ENCODE measurements at regions not wholly inside any gene's neighbourhood (a gene's known extent, or its start where the extent isn't known, plus 50 kb on each side); places are given as distances from the start of the nearest gene placed in this dataset.

- no peaks in the 10 kb centered on the region for H4K20me1 ChIP-seq (ENCODE audit: control insufficient read depth, insufficient read depth, insufficient read length)
- Mint-ChIP-seq H3K4me3 (no peak overlapping the region), H3K4me1 (no peaks in the 10 kb centered on the region), H3K36me3 (ENCODE audit: insufficient read depth in 1 of 3, low read depth in 3 of 3) (no peaks in the 10 kb centered on the region), H3K27me3 (ENCODE audit: low read depth) (no peaks in the 10 kb centered on the region), H3K9me3 (no peaks in the 10 kb centered on the region), H3K27ac (peak overlapping the region in 1 of 3 experiments; percentile 69; a peak in 1 of 7 replicates)
- no peak overlapping the region for H3K4me2 ChIP-seq (ENCODE audit: insufficient read depth, insufficient read length, low read length)
- no peak overlapping the region for H3T11ph ChIP-seq (ENCODE audit: low read length)
- no peak overlapping the region for H2BK12ac ChIP-seq (ENCODE audit: insufficient read length, low read depth, low read length)
- no peak overlapping the region for H3K27ac ChIP-seq (ENCODE audit: insufficient read length, low read depth, low read length)
- no peak overlapping the region for H4K91ac ChIP-seq (ENCODE audit: insufficient read length, low read depth, low read length)
- no peak overlapping the region for H2BK20ac ChIP-seq (ENCODE audit: low read depth, low read length, poor library complexity, severe bottlenecking)
- no peaks in the 10 kb centered on the region for H3K9me3 ChIP-seq (ENCODE audit: control insufficient read depth, low read depth, low read length)
- no CpG with 5 or more reads among the region's 3 CpGs for WGBS (ENCODE audit: extremely low coverage, insufficient read length, low lambda C conversion rate)
- no peak overlapping the region for H2BK120ac ChIP-seq (ENCODE audit: low read depth, low read length, poor library complexity, severe bottlenecking)
- no peak for DNase-seq
- H3K23me2 ChIP-seq (ENCODE audit: insufficient read length, low read depth, low read length, poor library complexity, severe bottlenecking) = no peaks in the 10 kb centered on the region
- H3K79me1 ChIP-seq (ENCODE audit: insufficient read depth, low read depth, low read length, poor library complexity, severe bottlenecking) = no peaks in the 10 kb centered on the region
- H3K9ac ChIP-seq (ENCODE audit: extremely low read depth, insufficient read length, low read length) = no peak overlapping the region
- no peak overlapping the region for H3K14ac ChIP-seq (ENCODE audit: insufficient read depth, low read length)
- no peaks in the 10 kb centered on the region for H3K27me3 ChIP-seq (ENCODE audit: insufficient read depth, low read length)
- no peak overlapping the region for H2AFZ ChIP-seq (ENCODE audit: low read length)
- no peak overlapping the region for H3K23ac ChIP-seq (ENCODE audit: insufficient read length, low read depth, low read length)
- H2AK5ac ChIP-seq (ENCODE audit: insufficient read length, low read length) = no peak overlapping the region
- TF ChIP-seq CTCF (conservative IDR thresholded peaks at IDR 0.05) = no peak
- H4K8ac ChIP-seq (replicated peaks; ENCODE audit: insufficient read length, low read depth, low read length) = no peak overlapping the region
- H2BK15ac ChIP-seq (ENCODE audit: low read depth, low read length) = no peak overlapping the region
- H3K79me2 ChIP-seq (ENCODE audit: insufficient read depth, low read length) = no peaks in the 10 kb centered on the region
- H4K5ac ChIP-seq (ENCODE audit: insufficient read length, low read depth, low read length) = no peak overlapping the region
- H3K4ac ChIP-seq (ENCODE audit: low read depth, low read length) = no peak overlapping the region
- no peak overlapping the region for H2BK5ac ChIP-seq (ENCODE audit: insufficient read length, low read length)
- no peak overlapping the region for H3K56ac ChIP-seq (ENCODE audit: insufficient read length, low read depth, low read length)
- no peak overlapping the region for H3K18ac ChIP-seq (ENCODE audit: insufficient read length, low read depth, low read length)
- H3K4me1 ChIP-seq (ENCODE audit: insufficient read depth, low read length) = no peaks in the 10 kb centered on the region
Measured at GRCh38 chr1:191405417-191405816, 752.8 kb upstream of the RGS18 start.
